Epithelial cell of proximal tubule (primary cell): ENCODE measurements at regions not wholly inside any gene's neighbourhood (a gene's known extent, or its start where the extent isn't known, plus 50 kb on each side); places are given as distances from the start of the nearest gene placed in this dataset.

Experiments used
- DNase-seq: peaks from one replicate; pipeline ENCODE4 v3.0.0-alpha.2; 2011; ENCODE audit warnings: low read depth
- H3K4me3 ChIP-seq: 2 replicates; pipeline ENCODE4 v1.5.1; 2011; ENCODE audit warnings: low read depth, mild to moderate bottlenecking, low read length
- CTCF ChIP-seq: conservative IDR thresholded peaks from 2 replicates; pipeline ENCODE4 v1.5.1; 2012; ENCODE audit warnings: low read depth, mild to moderate bottlenecking, low read length

GRCh38 chr10:3424111-3424851, 251.7 kb upstream of the PITRM1 start:
- DNase-seq: no peak
- TF ChIP-seq CTCF: no peak
- H3K4me3 ChIP-seq: no peak overlapping the region

GRCh38 chr10:3423384-3423783, 250.8 kb upstream of the PITRM1 start:
- no peak for TF ChIP-seq CTCF
- H3K4me3 ChIP-seq: no peak overlapping the region
- DNase-seq: no peak

- no peak for DNase-seq
- no peak for TF ChIP-seq CTCF
- no peak overlapping the region for H3K4me3 ChIP-seq
Measured at GRCh38 chr10:3422282-3422681, 249.7 kb upstream of the PITRM1 start.

- DNase-seq: no peak
- H3K4me3 ChIP-seq: no peak overlapping the region
- no peak for TF ChIP-seq CTCF
Measured at GRCh38 chr10:3421537-3422257, 249.1 kb upstream of the PITRM1 start.

GRCh38 chr10:3420527-3421469, 248.2 kb upstream of the PITRM1 start:
- TF ChIP-seq CTCF: no peak
- DNase-seq: no peak
- no peak overlapping the region for H3K4me3 ChIP-seq

- no peak for DNase-seq
- no peak overlapping the region for H3K4me3 ChIP-seq
- TF ChIP-seq CTCF: no peak
Measured at GRCh38 chr10:3419719-3420495, 247.3 kb upstream of the PITRM1 start.
